SKM-1 treated with dmso at 0.1 percent for 144 hours (cell line): ENCODE measurements at regions not wholly inside any gene's neighbourhood (a gene's known extent, or its start where the extent isn't known, plus 50 kb on each side); places are given as distances from the start of the nearest gene placed in this dataset.

Experiments used
- DNase-seq: peaks from one replicate; lab custom pipeline; 2025; ENCODE audit not compliant: unreplicated experiment; lab: John Stamatoyannopoulos, UW

DNA sequence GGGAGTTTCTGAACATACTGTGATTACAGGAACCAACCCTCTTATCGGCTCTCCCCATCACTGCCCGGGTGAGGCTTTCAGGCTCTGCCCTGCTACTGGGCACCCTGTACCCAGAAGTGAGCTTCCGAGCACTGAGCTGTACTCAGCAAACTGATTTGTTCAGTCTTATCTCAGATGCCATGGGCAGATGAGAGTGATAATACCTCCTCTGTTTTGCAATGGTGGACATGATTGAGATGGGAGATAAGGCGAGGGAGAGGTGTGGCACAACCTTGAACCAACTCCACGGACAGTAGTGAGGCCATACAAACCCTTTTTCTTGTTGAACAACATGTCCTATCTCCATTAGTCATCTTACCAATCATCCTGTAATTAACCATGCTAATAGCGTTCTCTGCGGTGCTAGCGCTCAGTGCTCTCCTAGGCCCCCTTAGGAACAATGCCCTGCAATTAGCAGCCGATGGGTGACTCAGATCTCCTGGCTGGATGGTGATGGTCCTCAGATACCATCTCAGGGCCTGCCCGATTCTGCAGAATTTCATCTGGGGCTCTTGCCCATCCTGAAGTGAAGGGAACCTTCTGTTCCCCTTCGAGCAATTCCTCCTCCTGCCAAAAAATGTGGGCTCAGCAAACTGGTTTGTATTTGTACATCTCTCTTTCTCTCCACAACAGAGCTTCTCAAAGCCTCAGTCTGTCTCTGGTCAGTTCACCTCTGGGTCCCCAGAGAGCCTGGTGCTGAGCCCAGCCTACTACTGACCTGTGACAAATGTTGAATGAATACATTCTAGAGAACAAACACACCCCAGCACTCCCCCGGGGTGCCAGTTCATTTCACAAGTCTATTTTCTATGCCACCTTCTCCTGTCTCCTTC is 139.3 kb upstream of the IRX3 start:
- DNase-seq: no peak

DNA sequence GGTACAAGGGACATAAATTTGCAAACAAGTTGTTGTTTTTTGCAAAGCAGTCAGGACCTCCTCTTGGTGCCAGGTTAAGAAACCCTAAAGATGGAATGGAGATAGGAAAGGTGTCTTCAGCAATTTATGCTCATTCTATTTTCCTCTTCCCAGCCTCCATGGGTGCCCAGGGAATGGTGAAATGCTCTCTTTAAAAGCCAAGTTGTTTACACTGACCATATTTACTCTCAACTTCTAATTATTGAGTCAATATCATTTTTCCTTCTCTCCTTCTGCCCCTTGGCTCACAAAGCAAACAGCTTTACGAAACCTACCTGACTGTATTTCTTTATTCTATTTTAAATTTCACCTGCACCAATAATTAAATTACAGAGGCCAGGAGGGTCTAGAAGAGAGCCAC is 138.5 kb upstream of the IRX3 start:
- no peak for DNase-seq

DNA sequence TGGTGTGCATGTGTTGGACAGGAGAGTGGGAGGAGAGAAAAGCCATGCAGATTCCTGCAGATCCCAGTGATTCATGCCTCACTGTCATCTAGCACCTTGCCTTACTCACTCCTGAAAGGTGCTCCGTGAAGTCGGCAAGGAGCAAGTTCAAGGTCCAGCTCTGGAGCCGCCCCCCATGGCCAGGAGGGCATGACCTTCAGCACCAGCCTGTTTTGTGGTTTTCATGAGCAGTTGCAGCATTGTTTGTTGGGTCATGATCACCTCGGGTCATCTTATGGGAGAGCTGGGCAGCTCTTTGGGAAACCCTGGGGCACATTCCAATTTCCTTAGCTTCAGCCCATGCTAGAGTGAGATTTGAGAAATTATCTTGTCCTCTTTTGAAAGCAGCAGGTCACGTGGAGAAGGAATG is 137.5 kb upstream of the IRX3 start:
- DNase-seq: no peak

DNA sequence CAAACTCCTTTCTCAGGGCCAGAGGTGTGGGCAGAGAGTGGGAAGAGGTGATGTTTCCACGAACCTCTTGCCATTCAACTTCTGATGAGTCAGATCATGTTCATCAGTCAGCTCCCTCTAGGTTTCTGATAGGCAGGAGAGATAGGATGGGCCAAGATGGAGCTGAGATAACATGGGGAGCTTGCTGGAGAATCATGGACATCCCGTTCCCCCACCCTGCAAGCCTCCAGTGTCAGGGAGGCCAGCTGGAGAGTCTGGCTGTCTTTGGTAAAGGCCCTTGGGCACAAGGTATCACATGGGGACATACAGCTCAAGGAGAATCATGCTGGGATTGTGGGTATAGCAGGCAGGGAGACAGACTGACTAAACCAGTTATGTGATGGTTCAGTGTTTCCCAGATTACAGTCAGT is 136.0 kb upstream of the IRX3 start:
- DNase-seq: no peak

DNA sequence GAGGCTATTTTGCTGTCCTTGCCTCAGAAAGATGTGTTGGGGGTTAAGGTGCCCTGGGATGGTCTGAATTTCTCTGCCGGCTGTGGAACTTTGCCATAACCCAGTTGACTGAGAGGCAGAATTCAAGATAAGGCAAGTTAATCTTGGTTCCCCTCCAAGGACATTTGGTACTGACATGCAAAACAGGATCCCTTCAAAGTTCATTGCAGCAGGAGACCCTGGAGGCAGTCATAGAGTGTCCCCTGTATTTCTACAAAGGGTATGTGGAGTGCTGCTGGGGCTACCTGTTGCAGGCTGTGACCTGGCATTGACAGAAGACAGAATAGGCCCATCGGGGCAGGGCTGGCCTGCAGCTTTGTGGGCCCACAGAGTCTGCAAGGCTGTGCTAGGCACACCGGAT is 135.6 kb upstream of the IRX3 start:
- DNase-seq: no peak

DNA sequence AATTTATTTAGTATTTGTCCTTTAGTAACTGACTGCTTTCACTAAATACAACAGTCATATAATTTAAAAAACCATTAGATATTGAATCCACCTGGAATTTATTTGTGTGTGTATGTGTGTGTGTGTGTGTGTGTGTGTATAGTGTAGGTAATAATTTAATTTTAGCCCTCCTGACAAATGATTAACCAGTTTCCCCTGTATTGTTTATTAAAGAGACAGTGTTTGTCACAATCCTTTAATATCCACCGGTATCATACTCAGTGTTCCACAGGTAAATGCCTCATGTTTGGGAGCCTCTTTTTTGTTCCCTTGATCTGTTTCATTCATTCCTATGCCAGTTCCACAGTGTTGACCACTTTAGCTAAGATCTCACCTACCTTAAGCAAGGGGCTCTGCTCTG is 134.6 kb upstream of the IRX3 start:
- no peak for DNase-seq

DNA sequence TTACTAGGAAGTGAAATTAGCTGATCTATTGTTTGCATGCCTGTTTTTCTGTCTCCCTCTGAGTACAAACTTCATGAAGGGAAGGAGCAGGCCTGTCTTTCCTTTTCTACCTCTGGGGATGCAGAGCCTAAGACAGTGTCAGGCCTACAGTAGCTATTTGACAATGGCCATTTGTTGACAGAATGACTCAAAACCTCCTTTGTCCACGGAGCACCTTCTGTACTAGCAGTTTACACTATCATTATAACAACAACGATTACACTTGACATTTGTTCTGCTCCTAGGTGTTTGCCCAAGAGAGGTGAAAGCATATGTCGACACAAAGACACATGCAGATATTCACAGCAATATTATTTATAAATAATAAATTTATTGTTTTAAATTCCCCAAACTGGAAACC is 132.3 kb upstream of the IRX3 start:
- DNase-seq: no peak

DNA sequence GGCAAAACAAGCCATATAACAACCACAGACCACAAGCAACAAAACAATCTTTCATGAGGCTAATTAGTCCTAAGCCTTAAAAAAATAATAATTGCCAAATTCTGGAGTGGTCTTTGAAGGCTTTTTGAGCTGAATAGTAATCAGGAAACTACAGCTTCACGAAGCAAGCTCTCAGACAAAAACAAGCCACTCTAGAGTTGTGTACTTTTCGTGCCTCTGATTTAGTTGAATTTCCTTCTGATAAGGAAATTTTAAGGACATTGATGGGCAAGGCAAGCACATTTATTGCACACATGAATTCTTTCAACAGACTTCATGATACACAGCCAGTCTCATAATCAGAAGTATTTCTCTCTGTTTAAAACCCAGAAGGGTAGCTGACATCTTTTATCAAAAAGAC is 130.8 kb upstream of the IRX3 start:
- DNase-seq: no peak

DNA sequence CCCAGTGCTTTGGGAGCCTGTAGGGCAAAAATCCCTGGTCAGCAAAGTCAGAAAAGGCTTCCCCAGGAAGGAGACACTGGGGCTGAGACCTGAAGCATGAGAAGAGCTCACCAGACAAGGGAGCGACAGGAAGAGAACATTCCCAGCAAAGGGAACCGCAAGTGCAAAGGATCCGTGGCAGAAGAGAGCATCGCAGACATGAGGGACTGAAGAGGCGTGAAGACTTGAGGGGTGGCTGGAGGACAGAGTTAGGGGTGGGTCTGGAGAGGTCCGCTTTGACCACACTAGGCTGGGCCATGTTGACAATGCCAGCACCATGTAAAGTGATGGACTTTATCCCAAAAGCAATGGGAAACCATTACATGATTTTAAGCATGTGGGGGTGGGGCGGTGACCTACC is 128.1 kb upstream of the IRX3 start:
- DNase-seq: no peak

DNA sequence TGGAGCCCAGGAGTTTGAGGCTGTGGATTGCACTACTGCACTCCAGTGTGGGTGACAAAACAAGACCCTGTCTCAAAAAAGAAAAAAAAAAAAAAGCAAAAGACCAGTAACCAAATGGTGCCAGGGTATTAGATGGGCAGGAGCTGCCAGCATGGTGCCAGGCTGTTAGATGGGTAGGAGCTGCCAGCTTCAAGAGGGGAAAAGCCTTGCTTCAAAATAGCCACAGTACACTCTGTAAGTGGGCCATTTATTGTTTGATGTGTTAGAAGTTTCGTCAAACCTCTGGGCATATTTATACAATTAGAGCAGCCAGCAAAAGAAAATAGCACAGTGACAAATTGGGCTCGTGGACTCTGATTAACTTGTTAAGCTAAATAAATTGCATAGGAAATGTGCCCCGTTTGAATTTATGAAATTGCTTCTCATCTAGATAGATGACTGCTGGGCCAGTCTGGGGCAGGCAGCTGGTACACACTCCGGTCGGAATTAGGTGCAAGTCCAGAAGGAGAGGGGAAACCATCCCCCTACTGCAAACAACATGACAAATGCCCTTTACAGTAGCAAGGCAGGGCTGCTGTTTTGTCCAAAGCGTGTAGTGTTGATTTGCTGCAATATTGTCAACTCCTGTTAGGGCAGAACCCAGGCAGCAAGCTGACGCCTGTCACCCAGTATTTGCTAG is 126.3 kb upstream of the IRX3 start:
- DNase-seq: no peak

DNA sequence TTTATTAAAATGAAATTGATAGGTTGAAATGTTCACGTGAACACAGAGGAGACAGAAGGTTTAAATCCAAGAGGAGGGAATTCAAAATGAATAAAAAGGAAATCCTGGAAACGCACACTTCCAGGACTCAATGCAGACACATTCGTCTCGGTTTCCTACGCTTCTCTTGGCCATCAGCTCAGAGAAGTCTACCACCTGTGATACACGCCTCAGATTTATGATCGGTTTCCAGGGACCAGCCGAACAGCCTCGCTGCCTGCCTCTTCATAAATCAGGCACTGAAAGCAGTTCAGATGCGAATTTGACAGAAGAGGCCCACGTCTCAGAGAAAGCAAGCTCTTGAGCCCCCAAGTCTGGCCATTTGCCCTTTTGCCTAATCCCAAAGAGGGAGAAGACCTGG is 125.5 kb upstream of the IRX3 start:
- DNase-seq: no peak

DNA sequence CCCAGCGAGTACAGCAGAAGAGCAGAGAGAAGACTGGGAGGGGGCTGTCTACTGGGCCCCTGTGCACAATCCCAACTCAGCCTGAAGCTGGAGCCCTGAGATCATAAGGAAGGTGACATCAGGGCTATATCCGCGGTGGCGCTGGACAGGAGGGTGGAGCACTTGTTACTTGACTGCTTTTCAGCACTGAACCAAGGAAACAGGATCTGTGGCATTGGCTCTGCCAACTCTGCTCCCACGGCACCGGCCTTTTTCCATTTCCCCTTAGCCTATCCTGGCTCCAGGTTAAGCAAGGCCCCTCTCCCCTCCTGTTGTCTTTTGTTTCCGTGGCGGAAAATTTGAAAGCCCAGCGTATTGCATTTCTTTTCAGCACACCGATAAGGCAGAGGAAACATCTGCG is 125.0 kb upstream of the IRX3 start:
- no peak for DNase-seq

DNA sequence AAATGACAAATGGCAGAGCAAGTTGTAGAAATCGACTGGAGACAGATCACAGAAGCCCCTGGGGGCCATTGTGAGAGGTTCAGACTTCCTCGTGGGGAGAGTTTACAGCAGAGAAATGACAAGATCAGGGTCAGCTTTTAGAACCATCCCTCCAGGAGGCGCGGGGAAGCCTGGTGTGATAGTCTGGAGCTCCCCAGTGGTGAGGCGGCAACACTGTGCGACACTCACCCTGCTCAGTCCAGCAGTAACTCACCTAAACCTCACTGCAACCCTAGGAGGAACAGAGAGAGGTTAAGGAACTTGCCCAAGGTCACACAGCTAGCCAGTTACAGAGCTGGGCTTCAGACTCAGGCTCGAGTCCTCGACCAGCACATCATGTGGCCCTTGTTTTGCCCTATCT is 123.4 kb upstream of the IRX3 start:
- DNase-seq: no peak

DNA sequence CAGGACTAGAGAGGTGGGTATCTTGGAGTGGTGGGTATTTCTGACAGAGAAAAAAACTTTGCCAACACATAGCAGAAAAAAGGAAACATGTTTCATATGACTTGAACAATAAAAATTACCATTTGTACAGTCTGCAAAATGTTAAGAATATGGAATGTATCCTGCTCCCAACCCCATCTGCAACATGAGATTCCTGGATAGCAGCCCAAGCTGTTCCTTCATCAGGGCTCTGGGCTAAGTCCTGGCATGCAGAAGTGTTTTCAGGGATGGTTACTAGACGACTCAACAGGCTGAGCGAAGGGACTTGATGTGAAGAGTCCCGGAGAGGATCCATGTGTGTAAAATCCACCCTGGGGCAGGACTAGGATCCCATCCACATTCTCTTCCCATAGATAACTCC is 121.0 kb upstream of the IRX3 start:
- no peak for DNase-seq

DNA sequence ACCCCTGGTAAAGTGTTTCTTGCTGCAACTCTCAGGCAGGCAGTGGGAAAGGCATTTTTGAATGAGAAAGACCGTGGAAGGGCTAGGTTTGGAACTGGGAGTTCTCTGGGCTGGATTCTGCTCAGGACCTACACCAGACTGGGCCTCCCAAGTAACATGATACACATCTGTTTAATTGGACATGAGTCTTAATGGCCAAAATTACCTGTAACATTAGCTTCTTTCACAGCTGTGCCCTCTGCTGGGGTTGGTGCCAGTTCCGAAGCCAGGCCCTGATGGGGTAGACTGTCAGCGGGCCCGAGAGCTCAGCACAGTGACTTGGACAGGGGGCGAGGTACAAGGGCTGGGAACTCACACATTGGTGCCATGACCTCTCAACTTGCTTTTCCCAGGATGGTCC is 118.9 kb upstream of the IRX3 start:
- no peak for DNase-seq

DNA sequence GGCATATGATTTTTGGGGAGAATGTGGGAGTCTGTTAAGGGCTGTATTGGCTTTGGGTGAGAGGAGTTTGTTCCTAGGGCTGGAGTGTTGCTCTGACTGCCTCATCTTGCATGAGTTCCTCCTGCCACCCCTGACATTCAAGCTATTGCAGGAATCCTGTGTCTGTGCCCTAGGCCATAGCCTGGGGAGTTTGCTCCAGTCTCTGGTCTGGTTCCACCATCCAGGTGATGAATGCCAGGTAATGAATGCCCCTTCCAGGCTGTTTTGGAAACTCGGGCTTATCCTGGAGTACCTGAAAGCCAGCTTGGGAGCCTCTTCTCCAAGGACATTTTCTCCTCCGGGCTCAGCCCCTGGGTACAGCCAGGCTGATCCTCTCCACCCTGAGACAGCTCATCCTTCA is 117.0 kb upstream of the IRX3 start:
- DNase-seq: no peak

DNA sequence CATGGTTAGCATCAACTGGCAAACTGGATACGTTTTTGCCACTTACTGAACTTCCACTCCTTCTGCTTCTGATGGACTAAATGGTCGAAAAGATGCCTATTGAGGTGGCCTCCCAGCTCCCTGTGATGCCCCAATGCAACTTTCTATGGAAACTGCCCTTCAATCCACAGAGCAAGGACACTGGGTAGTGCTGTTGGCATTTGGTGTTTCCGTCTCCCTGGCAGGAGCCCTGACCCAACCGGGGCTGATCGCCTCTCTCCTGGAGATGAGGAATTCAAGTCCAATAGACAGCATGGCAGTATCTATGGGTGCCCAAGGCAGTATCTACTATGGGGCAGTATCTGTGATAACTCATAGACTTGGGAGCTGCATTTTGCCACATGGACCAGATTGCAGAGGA is 116.3 kb upstream of the IRX3 start:
- DNase-seq: no peak

DNA sequence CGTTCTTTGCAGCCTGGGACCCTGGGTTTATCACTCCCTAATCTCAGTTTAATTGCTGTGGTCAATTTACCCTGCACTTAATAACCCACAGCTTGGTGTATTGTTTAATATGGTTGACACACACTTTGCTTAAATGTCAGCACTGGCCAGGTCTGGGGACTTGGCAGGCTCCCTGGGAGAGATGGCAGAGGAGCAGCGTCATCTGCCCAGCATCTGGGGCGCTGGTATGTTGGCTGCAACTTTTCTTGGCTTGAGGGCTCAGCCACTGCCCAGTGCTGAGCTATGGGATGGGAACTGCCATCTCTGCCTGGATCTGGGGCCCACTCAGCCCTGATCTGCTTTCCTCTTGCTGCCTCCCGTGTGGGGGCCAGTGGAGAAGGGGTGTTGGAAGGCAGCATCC is 115.7 kb upstream of the IRX3 start:
- no peak for DNase-seq

DNA sequence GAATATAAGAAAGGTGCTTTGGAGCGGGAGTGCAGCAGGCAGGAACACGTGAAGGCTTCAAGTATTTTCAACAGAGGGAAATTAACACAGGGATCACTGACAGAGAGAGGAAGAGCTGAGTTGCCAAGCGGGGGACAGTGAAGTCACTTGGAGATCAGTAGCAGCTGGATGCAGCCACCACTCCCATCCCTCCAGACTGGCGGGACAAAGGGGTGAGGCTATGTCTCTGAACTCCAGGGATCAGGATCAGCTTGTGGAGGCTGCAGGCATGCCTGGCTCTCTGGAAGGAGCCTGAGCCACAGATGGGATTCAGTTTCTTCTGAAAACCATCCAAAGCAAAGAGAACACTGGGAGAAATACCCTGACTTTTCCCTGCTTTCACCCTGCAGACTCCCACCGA is 113.7 kb upstream of the IRX3 start:
- DNase-seq: no peak

DNA sequence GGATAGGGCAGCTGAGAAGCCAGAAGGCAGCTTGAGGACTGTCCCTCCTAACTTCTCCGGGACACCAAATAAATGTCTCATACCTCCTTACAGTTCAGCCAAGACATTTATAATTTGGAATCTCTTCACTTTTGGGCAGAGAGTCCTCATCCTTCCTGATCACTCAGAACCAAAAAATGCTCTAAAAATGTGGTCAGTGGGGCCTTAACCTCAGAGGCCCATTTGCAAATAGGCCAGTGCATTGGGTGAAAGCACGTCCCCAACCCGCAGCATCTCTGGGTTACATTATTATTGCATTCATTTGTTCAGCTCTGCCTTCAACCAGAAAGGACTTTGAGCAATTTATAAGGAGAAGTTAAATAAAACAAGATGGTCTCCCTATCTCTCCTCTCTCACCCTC is 112.4 kb upstream of the IRX3 start:
- DNase-seq: no peak

DNA sequence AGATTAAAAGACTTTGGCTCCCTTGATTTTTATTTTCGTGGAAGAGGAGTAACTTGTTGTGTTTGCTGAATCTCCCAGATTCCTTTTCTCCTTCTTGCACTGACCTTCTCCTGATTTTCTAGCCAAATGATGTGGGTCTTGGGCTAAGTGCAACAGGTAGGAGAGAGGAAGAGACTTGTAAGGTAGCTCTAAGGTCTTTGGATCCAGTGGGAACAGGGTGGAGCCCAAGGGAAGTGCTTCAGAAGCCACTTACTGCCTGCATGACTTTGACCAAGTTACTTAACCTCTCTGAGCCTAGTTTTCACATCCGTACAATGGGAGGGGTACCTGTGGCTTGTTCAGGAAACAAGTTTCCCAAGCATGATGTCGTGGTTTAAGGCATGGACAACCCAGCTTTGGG is 111.3 kb upstream of the IRX3 start:
- no peak for DNase-seq

DNA sequence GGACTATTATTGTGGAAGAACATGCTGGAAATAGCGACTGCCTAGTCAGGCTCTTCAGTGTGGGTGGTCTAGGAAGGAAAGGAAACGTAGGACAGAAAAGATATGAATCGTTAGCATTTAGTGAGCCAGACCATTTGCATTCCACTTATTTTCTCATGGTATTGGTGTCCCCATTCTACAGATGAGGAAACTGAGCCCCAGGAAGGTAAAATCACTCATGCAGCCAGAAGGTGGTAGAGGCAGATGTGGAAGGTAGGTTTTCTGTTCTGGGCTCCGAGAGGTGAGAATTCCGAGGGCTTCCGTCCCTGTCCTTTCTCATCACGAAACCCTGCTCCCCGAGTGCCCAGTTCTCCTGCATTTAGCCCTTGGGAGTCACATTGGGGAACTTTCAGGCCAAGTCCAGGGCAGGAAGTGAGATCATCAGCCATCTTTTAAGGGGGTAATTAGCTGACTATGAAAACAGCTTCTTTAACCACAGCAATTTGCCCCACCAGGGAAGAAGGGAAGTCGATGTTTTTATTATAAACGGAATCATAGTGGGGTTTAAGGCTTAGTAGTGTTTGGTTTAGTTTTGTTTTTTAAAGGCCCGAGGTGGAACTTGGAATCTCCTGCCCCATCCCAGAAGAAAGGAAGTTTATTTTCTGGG is 110.7 kb upstream of the IRX3 start:
- no peak for DNase-seq
